ENCODE measurements at regions not wholly inside any gene's neighbourhood (a gene's known extent, or its start where the extent isn't known, plus 50 kb on each side); places are given as distances from the start of the nearest gene placed in this dataset.

DNA sequence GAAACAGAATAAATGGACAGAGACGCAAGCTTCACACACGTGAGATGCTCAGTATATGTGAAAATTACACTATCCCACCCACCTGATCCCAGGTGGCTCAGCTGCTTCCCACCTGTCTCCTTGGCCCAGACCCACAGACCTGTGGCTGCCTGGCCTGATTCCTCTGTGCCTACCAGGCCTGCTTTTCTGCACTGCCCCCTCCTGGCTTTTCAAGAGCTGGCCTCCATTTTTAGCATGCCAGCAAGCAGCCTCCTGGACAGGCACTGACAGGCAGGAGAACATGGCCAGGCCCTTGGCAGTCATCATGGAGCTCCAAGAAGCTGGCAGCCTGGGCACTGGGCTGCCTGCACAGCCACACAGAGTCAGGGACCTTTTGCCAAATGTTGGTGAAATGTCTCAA, 79.5 kb upstream of the HMGXB4 start:
- TF ChIP-seq CTCF (IDR thresholded peaks at IDR 0.05) = no peak; the same call in 1 of the 2 replicates
- TF ChIP-seq ZFX (IDR thresholded peaks at IDR 0.05; ENCODE audit: borderline replicate concordance) = no peak

Measured in 22Rv1 (cell line).